ENCODE measurements at regions not wholly inside any gene's neighbourhood (a gene's known extent, or its start where the extent isn't known, plus 50 kb on each side); places are given as distances from the start of the nearest gene placed in this dataset.

GRCh38 chr3:110459021-110459420 is 612.6 kb upstream of the NECTIN3 start:
- Histone ChIP-seq H3K27ac (no peak overlapping the region), H3K9me3 (no peaks in the 10 kb centered on the region), H3K36me3 (no peaks in the 10 kb centered on the region), H3K4me3 (no peak overlapping the region), H3K4me1 (no peaks in the 10 kb centered on the region), H3K27me3 (no peaks in the 10 kb centered on the region)
- TF ChIP-seq CTCF (IDR thresholded peaks at IDR 0.05) (no peak), POLR2A (IDR thresholded peaks at IDR 0.05) (no peak)
- DNase-seq = no peak

- H3K27me3 ChIP-seq = no peaks in the 10 kb centered on the region
- H3K9me3 ChIP-seq = no peaks in the 10 kb centered on the region
- TF ChIP-seq POLR2A (IDR thresholded peaks at IDR 0.05) (no peak), CTCF (IDR thresholded peaks at IDR 0.05) (no peak)
- H3K36me3 ChIP-seq = no peaks in the 10 kb centered on the region
- H3K27ac ChIP-seq = no peak overlapping the region
- no peak overlapping the region for H3K4me3 ChIP-seq
- no peak for DNase-seq
- no peaks in the 10 kb centered on the region for H3K4me1 ChIP-seq
Measured at GRCh38 chr3:110470310-110470709, 601.3 kb upstream of the NECTIN3 start.

GRCh38 chr3:110473405-110473804 is 598.2 kb upstream of the NECTIN3 start:
- Histone ChIP-seq H3K27me3 (no peaks in the 10 kb centered on the region), H3K36me3 (no peaks in the 10 kb centered on the region), H3K4me1 (no peaks in the 10 kb centered on the region), H3K4me3 (no peak overlapping the region), H3K27ac (no peak overlapping the region), H3K9me3 (no peaks in the 10 kb centered on the region)
- no peak for DNase-seq
- TF ChIP-seq CTCF (IDR thresholded peaks at IDR 0.05) = no peak
- TF ChIP-seq POLR2A (IDR thresholded peaks at IDR 0.05) = no peak

GRCh38 chr3:110474397-110474796 is 597.2 kb upstream of the NECTIN3 start:
- no peak overlapping the region for H3K4me3 ChIP-seq
- TF ChIP-seq POLR2A (IDR thresholded peaks at IDR 0.05) (no peak), CTCF (IDR thresholded peaks at IDR 0.05) (no peak)
- H3K36me3 ChIP-seq = no peaks in the 10 kb centered on the region
- no peaks in the 10 kb centered on the region for H3K27me3 ChIP-seq
- H3K9me3 ChIP-seq = no peaks in the 10 kb centered on the region
- no peak overlapping the region for H3K27ac ChIP-seq
- H3K4me1 ChIP-seq = no peaks in the 10 kb centered on the region
- DNase-seq = no peak

- H3K9me3 ChIP-seq = no peaks in the 10 kb centered on the region
- no peaks in the 10 kb centered on the region for H3K4me1 ChIP-seq
- no peak for DNase-seq
- H3K27me3 ChIP-seq = no peaks in the 10 kb centered on the region
- H3K36me3 ChIP-seq = no peaks in the 10 kb centered on the region
- no peak overlapping the region for H3K27ac ChIP-seq
- no peak for TF ChIP-seq POLR2A (IDR thresholded peaks at IDR 0.05)
- no peak for TF ChIP-seq CTCF (IDR thresholded peaks at IDR 0.05)
- no peak overlapping the region for H3K4me3 ChIP-seq
Measured at GRCh38 chr3:110478377-110479054, 593.1 kb upstream of the NECTIN3 start.

GRCh38 chr3:110479731-110480130 is 591.9 kb upstream of the NECTIN3 start:
- H3K4me1 ChIP-seq = no peaks in the 10 kb centered on the region
- no peaks in the 10 kb centered on the region for H3K27me3 ChIP-seq
- H3K9me3 ChIP-seq = no peaks in the 10 kb centered on the region
- TF ChIP-seq POLR2A (IDR thresholded peaks at IDR 0.05) (no peak), CTCF (IDR thresholded peaks at IDR 0.05) (no peak)
- DNase-seq = no peak
- H3K27ac ChIP-seq = no peak overlapping the region
- H3K36me3 ChIP-seq = no peaks in the 10 kb centered on the region
- H3K4me3 ChIP-seq = no peak overlapping the region

All from Peyer's patch (tissue), 4 donors.